ENCODE measurements at regions not wholly inside any gene's neighbourhood (a gene's known extent, or its start where the extent isn't known, plus 50 kb on each side); places are given as distances from the start of the nearest gene placed in this dataset.
"Not testable (repeated sequence)": the region's sequence is repeated elsewhere in the genome, so short reads cannot be mapped to it uniquely, and the experiment has no call there.

- no peak for DNase-seq (ENCODE audit: low read depth)
Observed at GRCh38 chr21:19076031-19076430, 672.4 kb upstream of the TMPRSS15 start.

DNA sequence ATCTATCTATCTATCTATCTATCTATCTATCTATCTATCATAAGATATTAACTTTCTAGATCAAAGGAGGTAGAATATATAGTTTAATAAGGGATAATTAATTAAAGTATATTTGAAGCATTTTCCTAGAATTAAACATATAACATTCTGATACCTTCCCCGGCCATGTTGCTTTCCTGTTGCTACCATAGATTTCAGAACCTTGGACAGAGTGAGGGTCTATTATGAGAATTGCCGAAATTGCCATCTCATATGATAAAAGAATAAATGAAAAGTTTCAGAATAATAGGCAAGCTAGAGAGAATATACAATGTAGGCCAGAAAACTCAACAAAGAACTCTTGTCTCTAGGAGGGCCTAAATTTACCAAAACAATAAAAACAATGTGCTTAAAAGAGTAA, 706.1 kb upstream of the TMPRSS15 start:
- no peak for DNase-seq (ENCODE audit: low read depth)

- not testable (repeated sequence) for DNase-seq (ENCODE audit: low read depth)
Observed at GRCh38 chr21:19119259-19119658, 715.7 kb upstream of the TMPRSS15 start.

DNA sequence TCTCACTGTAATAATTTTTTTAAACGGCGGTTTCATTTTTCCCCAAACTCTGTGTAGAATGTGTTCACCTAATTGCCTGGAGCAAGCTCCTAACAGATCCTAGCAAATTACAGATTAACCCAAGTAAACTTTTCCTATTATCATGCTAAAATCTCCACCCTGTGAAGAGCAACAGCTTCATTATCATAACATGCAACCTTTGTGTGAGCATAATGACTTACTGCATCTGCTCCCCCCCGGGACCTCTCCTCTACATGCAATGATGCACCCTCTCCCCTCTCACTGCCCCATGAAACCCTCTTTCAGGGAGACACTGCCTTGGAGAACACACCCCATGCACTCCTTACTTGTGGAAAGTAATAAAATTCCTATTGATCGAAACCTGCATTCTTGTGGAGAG, 717.0 kb upstream of the TMPRSS15 start:
- DNase-seq (ENCODE audit: low read depth) = no peak

- DNase-seq (ENCODE audit: low read depth) = no peak
Observed at GRCh38 chr21:19122356-19122755, 718.8 kb upstream of the TMPRSS15 start.

- DNase-seq (ENCODE audit: low read depth) = no peak
Observed at GRCh38 chr21:19123053-19123452, 719.5 kb upstream of the TMPRSS15 start.

- no peak for DNase-seq (ENCODE audit: low read depth)
Observed at GRCh38 chr21:19123525-19123924, 719.9 kb upstream of the TMPRSS15 start.

DNA sequence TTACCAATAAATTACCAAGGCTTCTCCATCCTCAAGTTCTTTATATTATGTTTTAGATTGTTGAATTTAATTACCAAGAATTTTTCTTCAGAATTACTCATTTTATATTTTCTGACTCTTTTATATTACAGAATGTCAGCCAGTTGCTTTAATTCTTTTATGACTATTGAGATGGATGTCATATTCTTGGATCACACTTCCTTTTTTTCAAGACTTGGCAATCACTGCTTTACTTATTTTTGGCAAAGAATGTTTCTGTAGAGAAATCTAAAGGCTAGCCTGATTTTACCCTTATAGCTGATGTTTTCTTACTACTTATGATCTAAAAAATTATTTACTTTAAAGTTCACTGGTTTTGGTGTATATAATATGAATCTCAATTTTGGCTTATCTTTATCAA, 721.1 kb upstream of the TMPRSS15 start:
- no peak for DNase-seq (ENCODE audit: low read depth)

GRCh38 chr21:19130379-19131028, 726.9 kb upstream of the TMPRSS15 start:
- no peak for DNase-seq (ENCODE audit: low read depth)

- DNase-seq (ENCODE audit: low read depth) = no peak
Observed at GRCh38 chr21:19141511-19141910, 737.9 kb upstream of the TMPRSS15 start.

GRCh38 chr21:19145682-19146293, 742.2 kb upstream of the TMPRSS15 start:
- no peak for DNase-seq (ENCODE audit: low read depth)

DNA sequence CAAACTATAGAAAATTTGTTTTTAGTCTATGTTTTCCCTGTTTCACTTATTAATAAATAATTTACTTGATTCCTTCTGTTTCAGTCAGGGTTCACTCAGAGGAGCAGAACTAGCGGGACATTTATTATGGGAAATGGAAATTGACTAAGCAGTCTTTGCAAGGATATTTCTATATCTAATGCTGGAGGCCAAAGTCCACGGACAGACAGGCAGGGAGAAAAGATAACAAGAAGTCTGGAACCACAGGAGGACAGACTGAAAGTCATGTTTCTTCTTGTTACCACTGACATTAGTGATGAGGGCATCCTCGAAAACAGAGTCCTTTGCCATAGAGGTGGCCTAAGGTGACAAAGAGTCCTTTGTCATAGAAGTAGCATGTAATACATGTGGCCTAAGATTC, 744.5 kb upstream of the TMPRSS15 start:
- DNase-seq (ENCODE audit: low read depth) = no peak

DNA sequence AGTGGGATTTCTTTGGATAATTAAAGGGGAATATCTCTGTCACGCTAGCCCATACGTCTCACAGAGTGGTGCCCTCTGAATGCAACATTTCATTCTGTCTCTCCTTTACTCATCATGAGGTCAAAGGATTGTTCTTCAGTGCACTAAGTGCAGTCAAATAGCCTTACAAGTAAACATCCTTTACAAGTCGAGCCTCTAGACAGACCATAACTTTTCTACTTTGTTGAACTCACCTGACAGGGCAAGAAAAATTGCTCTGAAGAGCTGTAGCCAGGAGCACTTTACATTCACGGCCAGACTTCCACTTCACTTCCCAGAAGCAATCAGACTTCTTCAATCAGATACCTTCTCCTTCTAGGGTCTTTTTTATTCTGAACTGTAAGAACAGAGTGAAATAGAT, 768.0 kb upstream of the TMPRSS15 start:
- no peak for DNase-seq (ENCODE audit: low read depth)

- no peak for DNase-seq (ENCODE audit: low read depth)
Observed at GRCh38 chr21:19181604-19182140, 778.1 kb upstream of the TMPRSS15 start.

GRCh38 chr21:19197950-19198349, 794.4 kb upstream of the TMPRSS15 start:
- no peak for DNase-seq (ENCODE audit: low read depth)

DNA sequence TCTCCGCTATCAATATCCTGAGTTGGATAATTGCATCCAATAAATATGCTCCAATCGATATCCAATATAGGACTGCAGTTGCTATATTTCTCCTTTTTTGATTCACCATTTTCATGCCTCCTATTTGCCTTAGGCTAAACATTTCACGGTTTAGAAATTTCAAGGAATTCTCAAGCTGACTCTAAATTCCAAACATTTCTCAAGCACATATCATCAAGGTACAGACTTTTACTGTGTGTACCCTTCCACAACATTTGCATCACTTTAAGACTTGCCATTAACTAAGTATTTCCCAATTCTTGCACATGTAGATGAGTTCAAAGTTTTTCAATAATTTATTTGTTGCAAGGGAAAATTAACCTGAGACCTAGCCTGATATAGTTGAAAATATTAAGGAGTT, 795.2 kb upstream of the TMPRSS15 start:
- DNase-seq (ENCODE audit: low read depth) = no peak

DNA sequence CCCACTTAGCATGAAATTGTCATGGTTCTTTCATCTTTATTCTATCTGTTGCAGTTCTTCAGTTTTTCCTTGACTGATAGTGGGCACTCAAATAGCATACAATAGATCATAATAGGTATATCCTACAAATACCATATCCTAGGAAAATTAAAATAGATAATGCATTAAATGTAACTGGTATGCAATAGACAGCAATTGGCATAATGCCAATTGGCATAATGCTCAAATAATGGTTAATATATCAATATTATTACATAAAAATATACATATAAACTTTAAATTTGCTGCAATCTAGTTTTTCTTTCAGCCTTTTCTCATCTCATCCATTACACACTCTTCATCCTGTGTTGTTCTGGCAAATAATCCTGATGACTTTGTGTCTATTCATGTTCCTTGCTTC, 814.6 kb upstream of the TMPRSS15 start:
- no peak for DNase-seq (ENCODE audit: low read depth)

GRCh38 chr21:19224090-19224489, 820.5 kb upstream of the TMPRSS15 start:
- no peak for DNase-seq (ENCODE audit: low read depth)

DNA sequence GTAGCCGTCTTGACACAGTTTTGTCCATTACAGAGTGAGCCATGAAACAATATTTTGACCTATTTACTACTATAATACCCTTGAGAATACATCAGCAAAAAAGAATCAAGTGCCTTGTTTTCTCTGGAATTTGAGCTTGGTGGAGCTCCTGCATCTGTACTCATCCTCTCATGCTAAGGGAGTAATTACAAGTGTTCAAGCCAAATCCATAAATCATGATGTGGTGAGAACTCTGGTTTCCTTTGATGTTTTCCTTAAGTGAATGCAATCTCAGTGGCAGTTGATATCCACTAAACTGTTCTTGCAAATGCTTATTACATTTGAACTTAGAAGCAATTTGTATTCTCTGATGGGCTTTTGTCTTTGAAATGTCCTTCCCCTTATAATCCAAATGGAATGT, 824.6 kb upstream of the TMPRSS15 start:
- DNase-seq (ENCODE audit: low read depth) = no peak

DNA sequence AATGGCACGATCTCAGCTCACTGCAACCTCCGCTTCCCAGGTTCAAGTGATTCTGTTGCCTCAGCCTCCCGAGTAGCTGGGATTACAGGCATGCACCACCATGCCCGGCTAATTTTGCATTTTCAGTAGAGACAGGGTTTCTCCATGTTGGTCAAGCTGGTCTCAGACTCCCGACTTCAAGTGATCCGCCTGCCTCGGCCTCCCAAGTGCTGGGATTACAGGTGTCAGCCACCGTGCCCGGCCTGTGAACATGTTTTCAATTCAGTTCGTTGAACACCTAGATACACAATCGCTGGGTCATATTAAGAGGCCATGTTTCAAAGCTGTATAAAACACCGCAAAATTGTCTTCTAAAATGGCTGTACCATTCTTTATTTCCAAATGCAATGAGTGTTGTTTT, 830.3 kb upstream of the TMPRSS15 start:
- not testable (repeated sequence) for DNase-seq (ENCODE audit: low read depth)

- DNase-seq (ENCODE audit: low read depth) = no peak
Observed at GRCh38 chr21:19236209-19236608, 832.6 kb upstream of the TMPRSS15 start.

DNA sequence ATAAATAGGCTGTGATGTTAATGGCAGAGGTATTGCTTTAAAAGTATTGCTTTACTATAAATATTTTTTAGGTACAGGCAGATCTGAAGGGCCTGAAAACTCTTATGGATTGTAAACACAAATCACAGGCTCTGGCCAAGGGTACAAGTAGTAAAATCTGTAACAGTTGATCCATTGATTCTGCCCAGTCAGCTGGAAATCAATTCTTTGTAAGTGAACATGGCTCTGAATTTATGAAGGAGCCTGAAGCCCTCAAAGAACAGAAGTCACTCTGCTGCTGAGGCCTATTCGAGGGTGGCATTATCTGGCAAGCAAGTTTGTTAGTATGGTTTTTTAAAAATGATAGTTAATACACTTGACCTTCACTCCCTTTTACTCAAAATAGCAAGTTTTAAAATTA, 834.0 kb upstream of the TMPRSS15 start:
- DNase-seq (ENCODE audit: low read depth) = no peak

- DNase-seq (ENCODE audit: low read depth) = no peak
Observed at GRCh38 chr21:19239696-19240095, 836.1 kb upstream of the TMPRSS15 start.
